GM23338 (cell line): ENCODE measurements at regions not wholly inside any gene's neighbourhood (a gene's known extent, or its start where the extent isn't known, plus 50 kb on each side); places are given as distances from the start of the nearest gene placed in this dataset.

ENCODE experiments used
- ATAC-seq: fragments of 200-7000 bp; cut with Tn5 transposase; 3 replicates; pipeline ENCODE4 v1.9.1; 2020
- DNase-seq: peaks from one replicate; pipeline ENCODE4 v3.0.0-alpha.2; 2015; ENCODE audit warnings: low spot score
- H2AFZ ChIP-seq: fragments of 200-600 bp; sonication (generic); 2 replicates; pipeline ENCODE4 v1.8.0; 2016; ENCODE audit warnings: antibody characterized with exemption, mild to moderate bottlenecking, moderate library complexity
- H3F3A ChIP-seq: fragments of 200-600 bp; sonication (generic); replicated peaks from 2 replicates; pipeline ENCODE4 v1.8.0; 2017; ENCODE audit warnings: antibody characterized with exemption, mixed run types, low read depth
- H3K27ac ChIP-seq: fragments of 200-600 bp; sonication (generic); 2 replicates; pipeline ENCODE4 v1.6.1; 2016; ENCODE audit warnings: low read depth
- H3K27me3 ChIP-seq: fragments of 200-600 bp; sonication (generic); 2 replicates; pipeline ENCODE4 v1.8.0; 2016; ENCODE audit warnings: mild to moderate bottlenecking, mixed run types, moderate library complexity; ENCODE audit not compliant: insufficient read depth
- H3K36me3 ChIP-seq: fragments of 200-600 bp; sonication (generic); 2 replicates; pipeline ENCODE4 v1.8.0; 2016; ENCODE audit warnings: mild to moderate bottlenecking; ENCODE audit not compliant: insufficient read depth
- H3K4me1 ChIP-seq: fragments of 200-600 bp; sonication (generic); 2 replicates; pipeline ENCODE4 v1.8.0; 2016; ENCODE audit warnings: mild to moderate bottlenecking, moderate library complexity; ENCODE audit not compliant: insufficient read depth
- H3K4me2 ChIP-seq: fragments of 200-600 bp; sonication (generic); 2 replicates; pipeline ENCODE4 v1.7.1; 2017; ENCODE audit warnings: mixed run types
- H3K4me3 ChIP-seq: fragments of 200-600 bp; sonication (generic); 2 replicates; pipeline ENCODE4 v1.6.1; 2016; ENCODE audit warnings: mixed run types
- H3K79me2 ChIP-seq: fragments of 200-600 bp; sonication (generic); replicated peaks from 2 replicates; pipeline ENCODE4 v1.8.0; 2017; ENCODE audit warnings: mild to moderate bottlenecking; ENCODE audit not compliant: insufficient read depth
- H3K9me2 ChIP-seq: fragments of 200-600 bp; sonication (generic); 2 replicates; pipeline ENCODE4 v1.8.0; 2017; ENCODE audit not compliant: insufficient read depth
- H4K20me1 ChIP-seq: fragments of 200-600 bp; sonication (generic); replicated peaks from 2 replicates; pipeline ENCODE4 v1.8.0; 2017; ENCODE audit warnings: mild to moderate bottlenecking; ENCODE audit not compliant: insufficient read depth
- H3K27ac Mint-ChIP-seq: 2 replicates; pipeline ENCODE4 v1.8.0; 2020; ENCODE audit warnings: inconsistent platforms, mild to moderate bottlenecking, moderate library complexity, mixed read lengths
- H3K27me3 Mint-ChIP-seq: 3 replicates; pipeline ENCODE4 v1.8.0; 2022; ENCODE audit warnings: low read depth, mild to moderate bottlenecking, moderate library complexity, mixed read lengths, inconsistent platforms; ENCODE audit not compliant: insufficient read depth, poor library complexity
- H3K36me3 Mint-ChIP-seq: 3 replicates; pipeline ENCODE4 v1.8.0; 2021; ENCODE audit warnings: low read depth, mild to moderate bottlenecking, inconsistent platforms, moderate library complexity, mixed read lengths
- H3K4me1 Mint-ChIP-seq: 3 replicates; pipeline ENCODE4 v1.8.0; 2020; ENCODE audit warnings: mild to moderate bottlenecking, inconsistent platforms, mixed read lengths
- H3K4me3 Mint-ChIP-seq: 3 replicates; pipeline ENCODE4 v1.8.0; 2021; ENCODE audit warnings: moderate library complexity, mild to moderate bottlenecking, inconsistent platforms, mixed read lengths
- H3K9me3 Mint-ChIP-seq: 3 replicates; pipeline ENCODE4 v1.8.0; 2020; ENCODE audit warnings: moderate library complexity, mild to moderate bottlenecking, inconsistent platforms, mixed read lengths
- CREB1 ChIP-seq: fragments of 250-450 bp; sonication (Bioruptor Pico); IDR thresholded peaks from 2 replicates; pipeline ENCODE4 v1.5.0; 2020; ENCODE audit warnings: low read depth, mild to moderate bottlenecking, moderate library complexity
- ETS1 ChIP-seq: IDR thresholded peaks from 2 replicates; pipeline ENCODE4 v1.6.1; 2016; ENCODE audit warnings: antibody characterized with exemption
- EZH2phosphoT487 ChIP-seq: fragments of 200-600 bp; sonication (generic); IDR thresholded peaks from one replicate; pipeline ENCODE4 v1.8.1; 2018; ENCODE audit warnings: antibody characterized with exemption; ENCODE audit not compliant: unreplicated experiment
- NANOG ChIP-seq: IDR thresholded peaks from 2 replicates; pipeline ENCODE4 v1.6.1; 2016; ENCODE audit warnings: antibody characterized with exemption, borderline replicate concordance
- STAT1 ChIP-seq: IDR thresholded peaks from one replicate; pipeline ENCODE4 v1.6.1; 2016; ENCODE audit warnings: antibody characterized with exemption; ENCODE audit not compliant: unreplicated experiment
- ZNF114 ChIP-seq: fragments of 250-450 bp; sonication (Bioruptor Pico); IDR thresholded peaks from 2 replicates; pipeline ENCODE4 v1.5.0; 2020; ENCODE audit warnings: mild to moderate bottlenecking, moderate library complexity
- ZNF331 ChIP-seq: fragments of 250-450 bp; sonication (Bioruptor Pico); IDR thresholded peaks from 2 replicates; pipeline ENCODE4 v1.5.0; 2020; ENCODE audit warnings: low read depth, mild to moderate bottlenecking, moderate library complexity
- TF ChIP-seq, protein P1 (sequence below), 2 experiments: fragments of 200-600 bp in 1 of 2; sonication (generic) in 1 of 2; conservative IDR thresholded peaks; 2 replicates each; pipeline versions ENCODE4 v1.5.1 to v1.6.1; 2016 to 2017; ENCODE audit warnings: antibody characterized with exemption in 2 of 2, low read depth in 2 of 2, mild to moderate bottlenecking in 2 of 2, moderate library complexity in 1 of 2
- TF ChIP-seq, protein P2 (sequence below): IDR thresholded peaks from one replicate; pipeline ENCODE4 v1.6.1; 2018; ENCODE audit warnings: antibody characterized with exemption; ENCODE audit not compliant: unreplicated experiment

DNA sequence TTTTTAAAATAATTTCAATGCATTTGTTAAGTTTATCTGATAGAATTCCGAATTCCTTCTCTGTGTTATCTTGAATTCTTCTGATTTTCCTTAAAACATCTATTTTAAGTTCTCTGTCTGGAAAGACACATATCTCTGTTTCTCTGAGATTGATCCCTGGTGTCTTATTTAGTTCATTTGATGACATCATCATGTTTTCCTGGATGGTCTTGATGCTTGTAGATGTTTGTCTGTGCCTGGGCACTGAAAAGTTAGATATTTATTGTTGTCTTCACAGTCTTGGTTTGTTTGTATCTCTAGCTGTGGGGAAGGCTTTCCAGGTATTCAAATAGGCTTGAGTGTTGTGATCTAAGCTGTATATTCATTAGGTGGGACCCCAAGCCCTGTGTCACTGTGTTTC is 1028.8 kb downstream of the GLUD2 start:
- Histone ChIP-seq H2AFZ (no peak overlapping the region), H3F3A (no peaks in the 10 kb centered on the region), H3K9me2 (no peaks in the 10 kb centered on the region), H3K27me3 (no peaks in the 10 kb centered on the region), H3K27ac (no peak overlapping the region), H3K79me2 (no peaks in the 10 kb centered on the region), H3K4me3 (no peak overlapping the region), H3K36me3 (no peaks in the 10 kb centered on the region), H3K4me1 (no peaks in the 10 kb centered on the region), H4K20me1 (no peaks in the 10 kb centered on the region), H3K4me2 (no peak overlapping the region)
- Mint-ChIP-seq H3K4me3 (no peak overlapping the region), H3K9me3 (no peaks in the 10 kb centered on the region; the same call in 2 of the 3 replicates), H3K27me3 (peaks cover 1% of the 10 kb centered on the region), H3K36me3 (no peaks in the 10 kb centered on the region), H3K4me1 (no peaks in the 10 kb centered on the region), H3K27ac (no peak overlapping the region)
- DNase-seq (no peak), ATAC-seq (no peak)
- TF ChIP-seq EZH2phosphoT487 (no peak), ETS1 (no peak), CREB1 (no peak), ZNF331 (no peak), NANOG (no peak), STAT1 (no peak), ZNF114 (no peak)
- TF ChIP-seq, protein P1, sequence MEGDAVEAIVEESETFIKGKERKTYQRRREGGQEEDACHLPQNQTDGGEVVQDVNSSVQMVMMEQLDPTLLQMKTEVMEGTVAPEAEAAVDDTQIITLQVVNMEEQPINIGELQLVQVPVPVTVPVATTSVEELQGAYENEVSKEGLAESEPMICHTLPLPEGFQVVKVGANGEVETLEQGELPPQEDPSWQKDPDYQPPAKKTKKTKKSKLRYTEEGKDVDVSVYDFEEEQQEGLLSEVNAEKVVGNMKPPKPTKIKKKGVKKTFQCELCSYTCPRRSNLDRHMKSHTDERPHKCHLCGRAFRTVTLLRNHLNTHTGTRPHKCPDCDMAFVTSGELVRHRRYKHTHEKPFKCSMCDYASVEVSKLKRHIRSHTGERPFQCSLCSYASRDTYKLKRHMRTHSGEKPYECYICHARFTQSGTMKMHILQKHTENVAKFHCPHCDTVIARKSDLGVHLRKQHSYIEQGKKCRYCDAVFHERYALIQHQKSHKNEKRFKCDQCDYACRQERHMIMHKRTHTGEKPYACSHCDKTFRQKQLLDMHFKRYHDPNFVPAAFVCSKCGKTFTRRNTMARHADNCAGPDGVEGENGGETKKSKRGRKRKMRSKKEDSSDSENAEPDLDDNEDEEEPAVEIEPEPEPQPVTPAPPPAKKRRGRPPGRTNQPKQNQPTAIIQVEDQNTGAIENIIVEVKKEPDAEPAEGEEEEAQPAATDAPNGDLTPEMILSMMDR (conservative IDR thresholded peaks at IDR 0.05; ENCODE audit: low read depth in 2 of 2): no peak

DNA sequence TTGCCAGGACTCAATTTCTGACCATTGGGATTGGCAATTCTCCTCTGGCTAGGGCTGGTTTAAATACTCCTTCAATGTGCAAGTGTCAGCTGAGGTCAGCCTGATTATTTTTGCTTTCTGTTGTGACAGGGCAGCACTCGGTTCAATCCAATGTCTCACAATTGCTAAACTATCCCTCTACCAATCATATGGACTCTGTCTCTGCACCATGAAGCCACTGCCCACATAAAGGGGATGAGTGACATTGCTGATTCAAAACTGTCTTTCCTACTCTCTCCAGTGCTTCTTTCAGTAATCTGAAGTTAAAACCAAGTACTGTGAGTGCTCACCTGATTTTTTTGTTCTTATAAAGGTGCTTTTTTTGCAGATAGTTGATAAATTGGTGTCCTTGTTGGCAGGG is 1030.7 kb downstream of the GLUD2 start:
- Histone ChIP-seq H3K4me1 (no peaks in the 10 kb centered on the region), H3K79me2 (no peaks in the 10 kb centered on the region), H3K27ac (no peak overlapping the region), H3K9me2 (no peaks in the 10 kb centered on the region), H2AFZ (no peak overlapping the region), H3K36me3 (no peaks in the 10 kb centered on the region), H3K4me2 (no peak overlapping the region), H3K4me3 (no peak overlapping the region), H3K27me3 (no peaks in the 10 kb centered on the region), H4K20me1 (no peaks in the 10 kb centered on the region), H3F3A (no peaks in the 10 kb centered on the region)
- Mint-ChIP-seq H3K4me1 (no peaks in the 10 kb centered on the region), H3K36me3 (no peaks in the 10 kb centered on the region), H3K4me3 (no peak overlapping the region), H3K9me3 (no peaks in the 10 kb centered on the region; the same call in 2 of the 3 replicates), H3K27ac (no peak overlapping the region), H3K27me3 (peaks cover 1% of the 10 kb centered on the region)
- no peak for DNase-seq
- ATAC-seq: no peak
- TF ChIP-seq ETS1: no peak
- TF ChIP-seq, protein P2, sequence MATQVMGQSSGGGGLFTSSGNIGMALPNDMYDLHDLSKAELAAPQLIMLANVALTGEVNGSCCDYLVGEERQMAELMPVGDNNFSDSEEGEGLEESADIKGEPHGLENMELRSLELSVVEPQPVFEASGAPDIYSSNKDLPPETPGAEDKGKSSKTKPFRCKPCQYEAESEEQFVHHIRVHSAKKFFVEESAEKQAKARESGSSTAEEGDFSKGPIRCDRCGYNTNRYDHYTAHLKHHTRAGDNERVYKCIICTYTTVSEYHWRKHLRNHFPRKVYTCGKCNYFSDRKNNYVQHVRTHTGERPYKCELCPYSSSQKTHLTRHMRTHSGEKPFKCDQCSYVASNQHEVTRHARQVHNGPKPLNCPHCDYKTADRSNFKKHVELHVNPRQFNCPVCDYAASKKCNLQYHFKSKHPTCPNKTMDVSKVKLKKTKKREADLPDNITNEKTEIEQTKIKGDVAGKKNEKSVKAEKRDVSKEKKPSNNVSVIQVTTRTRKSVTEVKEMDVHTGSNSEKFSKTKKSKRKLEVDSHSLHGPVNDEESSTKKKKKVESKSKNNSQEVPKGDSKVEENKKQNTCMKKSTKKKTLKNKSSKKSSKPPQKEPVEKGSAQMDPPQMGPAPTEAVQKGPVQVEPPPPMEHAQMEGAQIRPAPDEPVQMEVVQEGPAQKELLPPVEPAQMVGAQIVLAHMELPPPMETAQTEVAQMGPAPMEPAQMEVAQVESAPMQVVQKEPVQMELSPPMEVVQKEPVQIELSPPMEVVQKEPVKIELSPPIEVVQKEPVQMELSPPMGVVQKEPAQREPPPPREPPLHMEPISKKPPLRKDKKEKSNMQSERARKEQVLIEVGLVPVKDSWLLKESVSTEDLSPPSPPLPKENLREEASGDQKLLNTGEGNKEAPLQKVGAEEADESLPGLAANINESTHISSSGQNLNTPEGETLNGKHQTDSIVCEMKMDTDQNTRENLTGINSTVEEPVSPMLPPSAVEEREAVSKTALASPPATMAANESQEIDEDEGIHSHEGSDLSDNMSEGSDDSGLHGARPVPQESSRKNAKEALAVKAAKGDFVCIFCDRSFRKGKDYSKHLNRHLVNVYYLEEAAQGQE: no peak
- TF ChIP-seq NANOG: no peak
- no peak for TF ChIP-seq STAT1
